Muscle layer of duodenum (tissue), 2 donors: ENCODE measurements at regions not wholly inside any gene's neighbourhood (a gene's known extent, or its start where the extent isn't known, plus 50 kb on each side); places are given as distances from the start of the nearest gene placed in this dataset.

ENCODE experiments used
- H3K27ac ChIP-seq: one replicate; pipeline ENCODE4 v1.7.0; 2013; ENCODE audit warnings: mild to moderate bottlenecking, low read length
- H3K27me3 ChIP-seq: one replicate; pipeline ENCODE4 v1.7.0; 2013; ENCODE audit warnings: low read depth, mild to moderate bottlenecking, control low read depth, low read length
- H3K36me3 ChIP-seq, 2 donors: one replicate each; pipeline ENCODE4 v1.7.0; 2013; ENCODE audit warnings: low read length in 2 of 2, control low read depth in 1 of 2, mild to moderate bottlenecking in 1 of 2; ENCODE audit not compliant: insufficient read depth in 2 of 2, control insufficient read depth in 1 of 2
- H3K4me1 ChIP-seq, 2 donors: one replicate each; pipeline ENCODE4 v1.7.0; 2013; ENCODE audit warnings: low read length in 2 of 2, mild to moderate bottlenecking in 2 of 2, control low read depth in 1 of 2, moderate library complexity in 1 of 2; ENCODE audit not compliant: insufficient read depth in 2 of 2, control insufficient read depth in 1 of 2
- H3K4me3 ChIP-seq, 2 donors: one replicate each; pipeline ENCODE4 v1.7.0; 2013; ENCODE audit warnings: low read length in 2 of 2, low read depth in 1 of 2, mild to moderate bottlenecking in 1 of 2
- H3K9me3 ChIP-seq, 2 donors: one replicate each; pipeline ENCODE4 v1.7.0; 2013; ENCODE audit warnings: low read length in 2 of 2, control low read depth in 1 of 2, mild to moderate bottlenecking in 1 of 2; ENCODE audit not compliant: control insufficient read depth in 1 of 2
- donor health status: healthy.

- no peak overlapping the region for H3K4me3 ChIP-seq
- H3K27me3 ChIP-seq, result no peaks in the 10 kb centered on the region
- H3K27ac ChIP-seq, result no peak overlapping the region
These were observed 593.2 kb upstream of the ZNF804A start for GRCh38 chr2:184004948-184005672.

GRCh38 chr2:184006998-184007397 lies 591.3 kb upstream of the ZNF804A start:
- Histone ChIP-seq H3K27ac (no peak overlapping the region), H3K9me3 (no peaks in the 10 kb centered on the region), H3K4me1 (no peaks in the 10 kb centered on the region), H3K36me3 (no peaks in the 10 kb centered on the region), H3K4me3 (no peak overlapping the region), H3K27me3 (no peaks in the 10 kb centered on the region)

More at GRCh38 chr2:184004948-184005672, 593.2 kb upstream of the ZNF804A start:
- Histone ChIP-seq H3K9me3 (no peaks in the 10 kb centered on the region), H3K36me3 (no peaks in the 10 kb centered on the region), H3K4me1 (no peaks in the 10 kb centered on the region)

GRCh38 chr2:184026961-184027360 lies 571.4 kb upstream of the ZNF804A start:
- H3K9me3 ChIP-seq, result no peaks in the 10 kb centered on the region
- H3K27me3 ChIP-seq, result no peaks in the 10 kb centered on the region
- no peaks in the 10 kb centered on the region for H3K4me1 ChIP-seq
- H3K36me3 ChIP-seq, result no peaks in the 10 kb centered on the region
- H3K4me3 ChIP-seq, result no peak overlapping the region
- H3K27ac ChIP-seq, result no peak overlapping the region

DNA sequence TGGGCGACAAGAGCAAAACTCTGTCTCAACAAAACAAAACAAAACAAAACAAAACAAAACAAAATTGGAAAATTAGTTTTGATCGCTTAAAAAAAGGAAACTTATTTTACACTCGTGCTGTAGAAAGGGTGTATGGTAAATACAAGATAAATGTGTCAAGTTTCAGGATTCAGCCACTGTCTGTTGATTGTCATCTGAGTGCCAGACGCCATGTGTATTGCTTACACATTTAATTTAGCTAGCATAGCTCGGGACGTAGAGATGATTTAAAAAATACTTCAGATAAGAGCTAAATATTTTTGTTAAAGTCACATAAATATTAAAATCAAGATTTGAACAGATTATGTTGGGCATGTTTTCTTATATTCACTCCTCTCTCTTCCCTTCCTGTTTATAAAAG lies 568.1 kb upstream of the ZNF804A start:
- Histone ChIP-seq H3K4me3 (no peak overlapping the region), H3K27me3 (no peaks in the 10 kb centered on the region), H3K4me1 (peaks cover 0 to 3% of the 10 kb centered on the region in 2 donors), H3K9me3 (no peaks in the 10 kb centered on the region), H3K36me3 (no peaks in the 10 kb centered on the region), H3K27ac (no peak overlapping the region)

- H3K27ac ChIP-seq, result no peak overlapping the region
- H3K4me1 ChIP-seq, result peaks cover 0 to 3% of the 10 kb centered on the region in 2 donors
- no peaks in the 10 kb centered on the region for H3K9me3 ChIP-seq
- no peaks in the 10 kb centered on the region for H3K36me3 ChIP-seq
- H3K4me3 ChIP-seq, result no peak overlapping the region
- H3K27me3 ChIP-seq, result no peaks in the 10 kb centered on the region
These were observed 567.3 kb upstream of the ZNF804A start for GRCh38 chr2:184030989-184031388.

- H3K4me3 ChIP-seq, result no peak overlapping the region
- H3K27me3 ChIP-seq, result no peaks in the 10 kb centered on the region
- no peaks in the 10 kb centered on the region for H3K9me3 ChIP-seq
- H3K4me1 ChIP-seq, result peaks cover 0 to 3% of the 10 kb centered on the region in 2 donors
- no peaks in the 10 kb centered on the region for H3K36me3 ChIP-seq
- H3K27ac ChIP-seq, result no peak overlapping the region
These were observed 566.8 kb upstream of the ZNF804A start for GRCh38 chr2:184031402-184032147.

- H3K36me3 ChIP-seq, result no peaks in the 10 kb centered on the region
- H3K9me3 ChIP-seq, result no peaks in the 10 kb centered on the region
- no peak overlapping the region for H3K4me3 ChIP-seq
- H3K27ac ChIP-seq, result no peak overlapping the region
- H3K27me3 ChIP-seq, result no peaks in the 10 kb centered on the region
- H3K4me1 ChIP-seq, result peaks cover 0 to 3% of the 10 kb centered on the region in 2 donors
These were observed 565.3 kb upstream of the ZNF804A start for GRCh38 chr2:184032983-184033382.

DNA sequence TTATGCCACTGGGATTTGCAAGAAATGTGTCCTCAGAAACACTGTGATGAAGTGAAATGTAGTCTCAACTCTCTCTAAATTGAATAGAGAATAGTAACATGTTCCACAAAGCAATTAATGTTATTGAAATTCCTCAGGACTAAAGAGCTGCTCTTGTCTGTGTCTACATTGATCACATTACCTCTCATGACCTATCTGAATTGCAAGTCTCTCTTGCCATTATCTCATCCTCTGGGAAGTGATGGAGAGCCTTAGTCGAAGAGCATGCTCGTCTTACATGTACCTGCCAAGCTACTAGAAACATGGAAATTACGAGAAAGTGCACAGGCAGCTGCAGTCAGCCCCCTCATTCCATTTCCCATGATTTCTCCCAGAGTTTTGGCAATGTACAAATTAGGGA lies 561.1 kb upstream of the ZNF804A start:
- Histone ChIP-seq H3K27me3 (no peaks in the 10 kb centered on the region), H3K36me3 (no peaks in the 10 kb centered on the region), H3K9me3 (no peaks in the 10 kb centered on the region), H3K4me3 (no peak overlapping the region), H3K27ac (no peak overlapping the region), H3K4me1 (peaks cover 0 to 3% of the 10 kb centered on the region in 2 donors)

DNA sequence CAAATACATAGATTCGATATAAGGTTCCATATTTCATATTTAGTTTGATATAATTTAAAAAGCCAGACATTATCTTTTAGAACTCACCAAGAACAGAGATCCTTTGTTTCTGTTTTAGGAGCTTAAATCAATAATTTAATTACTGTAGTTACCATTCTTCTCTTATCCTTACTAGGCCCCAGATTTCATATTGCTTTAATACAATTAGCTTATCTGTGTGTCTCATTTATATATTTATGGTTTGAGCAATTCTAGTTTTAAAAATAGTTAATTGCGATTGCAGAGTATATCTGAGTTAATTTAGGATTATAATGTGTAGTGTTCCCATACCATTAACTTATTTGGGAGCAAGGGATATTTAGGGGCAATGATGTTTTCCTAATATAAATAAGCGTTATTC lies 558.8 kb upstream of the ZNF804A start:
- H3K4me1 ChIP-seq, result no peaks in the 10 kb centered on the region
- H3K27me3 ChIP-seq, result no peaks in the 10 kb centered on the region
- no peak overlapping the region for H3K27ac ChIP-seq
- no peaks in the 10 kb centered on the region for H3K9me3 ChIP-seq
- no peaks in the 10 kb centered on the region for H3K36me3 ChIP-seq
- H3K4me3 ChIP-seq, result no peak overlapping the region

GRCh38 chr2:184040230-184040629 lies 558.1 kb upstream of the ZNF804A start:
- H3K4me1 ChIP-seq, result no peaks in the 10 kb centered on the region
- H3K9me3 ChIP-seq, result no peaks in the 10 kb centered on the region
- no peaks in the 10 kb centered on the region for H3K36me3 ChIP-seq
- no peak overlapping the region for H3K4me3 ChIP-seq
- no peak overlapping the region for H3K27ac ChIP-seq
- no peaks in the 10 kb centered on the region for H3K27me3 ChIP-seq

DNA sequence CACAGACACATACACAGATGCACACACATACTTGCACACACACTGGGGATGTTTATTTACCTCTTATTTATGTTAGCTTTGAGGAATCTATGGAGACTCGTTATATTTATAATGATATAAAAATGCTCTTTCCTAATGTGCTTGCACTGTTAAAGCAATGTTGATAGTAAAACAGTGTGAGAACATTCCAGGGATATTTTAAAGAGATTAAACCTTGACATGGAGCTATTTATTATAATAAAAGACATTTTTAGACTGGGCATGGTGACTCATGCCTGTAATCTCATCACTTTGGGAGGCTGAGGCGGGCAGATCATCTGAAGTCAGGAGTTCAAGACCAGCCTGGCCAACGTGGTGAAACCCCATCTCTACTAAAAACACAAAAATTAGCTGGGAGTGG lies 557.3 kb upstream of the ZNF804A start:
- no peaks in the 10 kb centered on the region for H3K9me3 ChIP-seq
- H3K4me3 ChIP-seq, result no peak overlapping the region

More for the DNA sequence above, 557.3 kb upstream of the ZNF804A start:
- H3K27ac ChIP-seq, result no peak overlapping the region
- H3K4me1 ChIP-seq, result no peaks in the 10 kb centered on the region
- no peaks in the 10 kb centered on the region for H3K27me3 ChIP-seq
- H3K36me3 ChIP-seq, result no peaks in the 10 kb centered on the region
